LNCaP clone FGC (cell line): ENCODE measurements at regions not wholly inside any gene's neighbourhood (a gene's known extent, or its start where the extent isn't known, plus 50 kb on each side); places are given as distances from the start of the nearest gene placed in this dataset.

Source experiments
- DNase-seq: peaks from one replicate; pipeline ENCODE4 v3.0.0-alpha.2; 2011; ENCODE audit warnings: low read depth
- H3K4me3 ChIP-seq: 2 replicates; pipeline ENCODE4 v1.5.1; 2011; ENCODE audit warnings: mild to moderate bottlenecking, low read depth, low read length, control low read depth
- TF ChIP-seq, protein P1 (sequence below): IDR thresholded peaks from 2 replicates; pipeline ENCODE4 v1.5.1; 2012; ENCODE audit warnings: mild to moderate bottlenecking; ENCODE audit not compliant: control insufficient read depth, insufficient read depth; ENCODE audit errors: extremely low read depth

GRCh38 chr7:18421297-18422002 is 74.1 kb upstream of the HDAC9 start:
- H3K4me3 ChIP-seq = no peak overlapping the region
- DNase-seq = no peak
- TF ChIP-seq, protein P1, sequence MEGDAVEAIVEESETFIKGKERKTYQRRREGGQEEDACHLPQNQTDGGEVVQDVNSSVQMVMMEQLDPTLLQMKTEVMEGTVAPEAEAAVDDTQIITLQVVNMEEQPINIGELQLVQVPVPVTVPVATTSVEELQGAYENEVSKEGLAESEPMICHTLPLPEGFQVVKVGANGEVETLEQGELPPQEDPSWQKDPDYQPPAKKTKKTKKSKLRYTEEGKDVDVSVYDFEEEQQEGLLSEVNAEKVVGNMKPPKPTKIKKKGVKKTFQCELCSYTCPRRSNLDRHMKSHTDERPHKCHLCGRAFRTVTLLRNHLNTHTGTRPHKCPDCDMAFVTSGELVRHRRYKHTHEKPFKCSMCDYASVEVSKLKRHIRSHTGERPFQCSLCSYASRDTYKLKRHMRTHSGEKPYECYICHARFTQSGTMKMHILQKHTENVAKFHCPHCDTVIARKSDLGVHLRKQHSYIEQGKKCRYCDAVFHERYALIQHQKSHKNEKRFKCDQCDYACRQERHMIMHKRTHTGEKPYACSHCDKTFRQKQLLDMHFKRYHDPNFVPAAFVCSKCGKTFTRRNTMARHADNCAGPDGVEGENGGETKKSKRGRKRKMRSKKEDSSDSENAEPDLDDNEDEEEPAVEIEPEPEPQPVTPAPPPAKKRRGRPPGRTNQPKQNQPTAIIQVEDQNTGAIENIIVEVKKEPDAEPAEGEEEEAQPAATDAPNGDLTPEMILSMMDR = no peak

DNA sequence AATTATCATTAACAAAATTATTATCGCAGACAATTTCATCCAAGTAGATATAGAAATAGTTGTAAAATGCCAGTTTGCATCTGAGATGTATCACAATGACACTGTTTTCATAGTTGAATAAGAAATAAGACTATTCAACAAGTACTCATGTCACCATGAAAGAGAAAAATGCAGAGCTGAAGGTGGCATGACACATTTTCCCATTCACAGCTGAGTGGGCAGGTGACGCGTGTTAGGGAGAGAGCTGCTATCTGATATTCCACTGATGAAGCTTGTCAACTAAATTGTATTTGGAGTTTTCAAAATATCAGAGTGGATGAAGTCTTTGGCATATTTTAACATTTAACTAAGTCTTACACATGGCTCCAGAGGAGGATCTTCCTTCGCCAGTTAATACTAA is 70.3 kb upstream of the HDAC9 start:
- DNase-seq = no peak
- no peak overlapping the region for H3K4me3 ChIP-seq
- TF ChIP-seq, protein P1 = no peak

DNA sequence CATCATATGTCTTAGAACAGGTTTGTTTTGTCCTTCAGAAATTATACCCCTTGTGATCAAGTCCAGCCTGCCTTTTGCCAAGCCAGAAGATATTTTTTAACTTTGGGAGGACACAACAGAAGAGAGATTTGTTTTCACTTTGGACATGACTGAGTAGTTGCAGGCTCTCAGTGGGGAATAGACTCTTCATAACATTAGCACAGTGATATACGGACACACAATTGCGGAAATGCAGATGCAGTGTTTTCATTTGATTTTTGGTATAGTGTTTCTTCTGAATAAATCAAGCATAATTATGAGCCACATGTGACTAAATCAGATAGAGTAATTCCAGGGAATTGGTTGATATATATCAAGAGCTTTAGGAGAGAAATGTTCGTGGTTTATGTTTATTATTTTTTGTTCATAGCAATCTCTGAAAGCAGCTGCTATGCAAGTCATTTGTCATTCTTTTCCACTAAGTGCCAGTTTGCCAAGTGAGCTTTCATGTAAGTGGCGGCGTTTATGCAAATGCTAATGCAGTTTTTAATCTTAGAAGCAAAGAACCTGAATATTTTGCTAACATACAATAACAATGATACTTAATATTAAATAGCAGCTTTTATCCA is 69.6 kb upstream of the HDAC9 start:
- no peak for DNase-seq
- TF ChIP-seq, protein P1 = no peak
- H3K4me3 ChIP-seq = no peak overlapping the region

DNA sequence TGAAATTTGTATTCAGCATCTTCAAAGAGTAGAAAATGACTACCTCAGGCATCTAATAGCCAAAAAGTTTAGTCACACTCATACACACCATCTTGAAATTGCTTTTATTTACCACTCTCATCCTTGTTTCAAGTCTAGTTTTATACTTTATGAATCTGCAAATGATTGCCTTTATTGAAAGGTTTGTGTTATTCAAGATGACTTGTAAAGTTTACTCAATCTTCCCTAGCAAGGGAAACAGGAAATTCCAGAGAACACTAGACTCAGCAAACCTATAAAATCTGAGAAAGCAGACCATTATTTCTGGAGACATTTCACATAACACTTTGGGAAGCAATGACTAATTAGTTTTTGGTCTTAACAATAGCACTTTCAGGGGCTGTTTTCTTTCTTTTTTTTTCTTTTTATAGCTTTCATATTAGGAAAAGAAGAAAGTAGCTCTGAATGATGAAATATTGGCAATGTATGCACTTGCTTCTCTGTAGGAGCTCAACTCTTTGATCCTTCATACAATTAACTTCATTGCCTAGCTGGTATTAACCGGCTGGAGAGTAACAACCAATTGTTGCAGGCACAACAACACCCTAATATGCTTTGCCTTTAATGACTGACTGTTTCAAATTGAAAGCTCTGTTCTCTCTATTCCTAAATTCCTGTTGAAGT is 68.9 kb upstream of the HDAC9 start:
- DNase-seq = no peak
- H3K4me3 ChIP-seq = no peak overlapping the region
- TF ChIP-seq, protein P1 = no peak

- DNase-seq = no peak
- TF ChIP-seq, protein P1 = no peak
Measured at GRCh38 chr7:18429547-18429946, 66.0 kb upstream of the HDAC9 start.

GRCh38 chr7:18430810-18431209 is 64.7 kb upstream of the HDAC9 start:
- no peak overlapping the region for H3K4me3 ChIP-seq
- TF ChIP-seq, protein P1 = no peak
- DNase-seq = no peak

More at GRCh38 chr7:18429547-18429946, 66.0 kb upstream of the HDAC9 start:
- H3K4me3 ChIP-seq = no peak overlapping the region

GRCh38 chr7:18434171-18434570 is 61.4 kb upstream of the HDAC9 start:
- no peak for DNase-seq
- no peak overlapping the region for H3K4me3 ChIP-seq
- TF ChIP-seq, protein P1 = no peak
